ENCODE measurements at regions not wholly inside any gene's neighbourhood (a gene's known extent, or its start where the extent isn't known, plus 50 kb on each side); places are given as distances from the start of the nearest gene placed in this dataset.

DNA sequence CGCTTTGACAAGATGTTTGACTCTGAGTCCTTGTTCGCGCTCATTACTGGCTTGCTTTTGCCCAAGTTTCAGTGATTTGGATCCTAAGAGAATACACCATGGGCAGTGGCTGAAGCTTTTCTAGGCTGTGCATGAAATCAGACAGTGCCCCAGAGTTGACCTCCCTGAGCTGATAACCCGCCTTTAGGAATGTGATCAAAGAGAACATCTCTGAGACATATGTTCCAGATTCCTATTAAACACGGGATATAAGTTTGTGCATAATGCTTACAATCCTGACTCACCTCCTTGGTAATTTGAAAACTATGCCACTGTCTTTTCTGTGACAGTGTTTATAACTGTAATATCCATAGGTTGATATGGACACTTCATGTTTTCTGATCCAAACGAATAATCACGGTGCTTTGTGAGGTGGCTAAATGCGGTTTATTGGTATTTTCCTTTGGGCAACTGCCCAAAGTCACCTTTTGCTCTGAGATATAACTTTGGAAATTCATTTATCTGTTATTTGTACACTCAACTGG lies 732.9 kb downstream of the MTRR start:
- Histone ChIP-seq H3K27ac (ENCODE audit: extremely low read length, insufficient read depth, low read length) (no peak overlapping the region), H3K4me2 (ENCODE audit: low read depth, low read length) (no peak overlapping the region), H2AFZ (ENCODE audit: low read length) (no peak overlapping the region), H3K9ac (ENCODE audit: insufficient read depth, low read depth, low read length) (no peak overlapping the region), H3K4me1 (ENCODE audit: insufficient read depth, low read length) (no peaks in the 10 kb centered on the region), H4K20me1 (ENCODE audit: insufficient read depth, low read length) (no peaks in the 10 kb centered on the region), H3K79me2 (ENCODE audit: insufficient read depth, low read length) (no peaks in the 10 kb centered on the region), H3K36me3 (replicated peaks in 1 of 2; ENCODE audit: control insufficient read depth in 1 of 2, insufficient read depth in 2 of 2, low read length in 2 of 2) (no peaks in the 10 kb centered on the region), H3K27me3 (ENCODE audit: control insufficient read depth in 1 of 2, insufficient read depth in 2 of 2, low read length in 2 of 2) (no peaks in the 10 kb centered on the region), H3K4me3 (replicated peaks in 1 of 3; ENCODE audit: insufficient read depth in 1 of 3, low read depth in 2 of 3, low read length in 3 of 3) (no peak overlapping the region), H3K9me3 (ENCODE audit: low read length) (peaks cover 19% of the 10 kb centered on the region)
- ChIA-PET POLR2A (no interaction called here), CTCF (ENCODE audit: low intra/inter-chr PET ratio, low total read pairs) (no interaction called here)
- in situ Hi-C loops (cut with HindIII; ENCODE audit: extremely low pct_ligation_motif_present, low pct_unique_long_range_greater_than_20kb): no loop called here
- no peak for TF ChIP-seq ZNF468 (CRISPR knock-in tag; IDR thresholded peaks at IDR 0.05)
- TF ChIP-seq SRF (IDR thresholded peaks at IDR 0.05; ENCODE audit: low read depth, low read length): no peak
- no peak for TF ChIP-seq XRCC5 (optimal IDR thresholded peaks at IDR 0.05; ENCODE audit: low read length)
- TF ChIP-seq, protein P1, sequence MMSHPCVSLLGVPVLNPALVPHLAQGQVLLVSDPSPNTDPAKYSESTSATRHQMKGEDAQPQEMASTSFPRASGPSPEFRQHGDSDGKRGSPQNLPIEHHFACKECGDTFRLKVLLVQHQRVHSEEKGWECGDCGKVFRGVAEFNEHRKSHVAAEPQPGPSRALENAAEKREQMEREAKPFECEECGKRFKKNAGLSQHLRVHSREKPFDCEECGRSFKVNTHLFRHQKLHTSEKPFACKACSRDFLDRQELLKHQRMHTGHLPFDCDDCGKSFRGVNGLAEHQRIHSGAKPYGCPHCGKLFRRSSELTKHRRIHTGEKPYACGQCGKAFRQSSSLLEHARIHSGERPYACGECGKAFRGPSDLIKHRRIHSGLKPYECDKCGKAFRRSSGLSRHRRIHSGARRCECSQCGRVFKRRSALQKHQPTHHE (CRISPR knock-in tag; IDR thresholded peaks at IDR 0.05; ENCODE audit: borderline replicate concordance): no peak
- TF ChIP-seq, protein P2, sequence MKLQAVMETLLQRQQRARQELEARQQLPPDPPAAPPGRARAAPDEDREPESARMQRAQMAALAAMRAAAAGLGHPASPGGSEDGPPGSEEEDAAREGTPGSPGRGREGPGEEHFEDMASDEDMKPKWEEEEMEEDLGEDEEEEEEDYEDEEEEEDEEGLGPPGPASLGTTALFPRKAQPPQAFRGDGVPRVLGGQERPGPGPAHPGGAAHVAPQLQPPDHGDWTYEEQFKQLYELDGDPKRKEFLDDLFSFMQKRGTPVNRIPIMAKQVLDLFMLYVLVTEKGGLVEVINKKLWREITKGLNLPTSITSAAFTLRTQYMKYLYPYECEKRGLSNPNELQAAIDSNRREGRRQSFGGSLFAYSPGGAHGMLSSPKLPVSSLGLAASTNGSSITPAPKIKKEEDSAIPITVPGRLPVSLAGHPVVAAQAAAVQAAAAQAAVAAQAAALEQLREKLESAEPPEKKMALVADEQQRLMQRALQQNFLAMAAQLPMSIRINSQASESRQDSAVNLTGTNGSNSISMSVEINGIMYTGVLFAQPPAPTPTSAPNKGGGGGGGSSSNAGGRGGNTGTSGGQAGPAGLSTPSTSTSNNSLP (IDR thresholded peaks at IDR 0.05; ENCODE audit: low read depth, low read length): no peak
- TF ChIP-seq, protein P3, sequence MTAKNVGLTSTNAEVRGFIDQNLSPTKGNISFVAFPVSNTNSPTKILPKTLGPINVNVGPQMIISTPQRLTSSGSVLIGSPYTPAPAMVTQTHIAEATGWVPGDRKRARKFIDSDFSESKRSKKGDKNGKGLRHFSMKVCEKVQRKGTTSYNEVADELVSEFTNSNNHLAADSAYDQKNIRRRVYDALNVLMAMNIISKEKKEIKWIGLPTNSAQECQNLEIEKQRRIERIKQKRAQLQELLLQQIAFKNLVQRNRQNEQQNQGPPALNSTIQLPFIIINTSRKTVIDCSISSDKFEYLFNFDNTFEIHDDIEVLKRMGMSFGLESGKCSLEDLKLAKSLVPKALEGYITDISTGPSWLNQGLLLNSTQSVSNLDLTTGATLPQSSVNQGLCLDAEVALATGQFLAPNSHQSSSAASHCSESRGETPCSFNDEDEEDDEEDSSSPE (CRISPR knock-in tag; IDR thresholded peaks at IDR 0.05): no peak
- TF ChIP-seq, protein P4, sequence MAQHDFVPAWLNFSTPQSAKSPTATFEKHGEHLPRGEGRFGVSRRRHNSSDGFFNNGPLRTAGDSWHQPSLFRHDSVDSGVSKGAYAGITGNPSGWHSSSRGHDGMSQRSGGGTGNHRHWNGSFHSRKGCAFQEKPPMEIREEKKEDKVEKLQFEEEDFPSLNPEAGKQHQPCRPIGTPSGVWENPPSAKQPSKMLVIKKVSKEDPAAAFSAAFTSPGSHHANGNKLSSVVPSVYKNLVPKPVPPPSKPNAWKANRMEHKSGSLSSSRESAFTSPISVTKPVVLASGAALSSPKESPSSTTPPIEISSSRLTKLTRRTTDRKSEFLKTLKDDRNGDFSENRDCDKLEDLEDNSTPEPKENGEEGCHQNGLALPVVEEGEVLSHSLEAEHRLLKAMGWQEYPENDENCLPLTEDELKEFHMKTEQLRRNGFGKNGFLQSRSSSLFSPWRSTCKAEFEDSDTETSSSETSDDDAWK (CRISPR knock-in tag; IDR thresholded peaks at IDR 0.05): no peak
- TF ChIP-seq ZNF720 (CRISPR knock-in tag; IDR thresholded peaks at IDR 0.05): no peak
- TF ChIP-seq ZNF768 (CRISPR knock-in tag; IDR thresholded peaks at IDR 0.05): no peak
- TF ChIP-seq ZNF619 (CRISPR knock-in tag; IDR thresholded peaks at IDR 0.05): no peak
- TF ChIP-seq NRL (CRISPR knock-in tag; IDR thresholded peaks at IDR 0.05; ENCODE audit: borderline replicate concordance): no peak
- no peak for TF ChIP-seq ARHGAP35 (CRISPR knock-in tag; IDR thresholded peaks at IDR 0.05; ENCODE audit: borderline replicate concordance)
- no peak for TF ChIP-seq PTBP1 (IDR thresholded peaks at IDR 0.05; ENCODE audit: low read depth, low read length, poor library complexity, severe bottlenecking)
- no peak for TF ChIP-seq NFKBIZ (CRISPR knock-in tag; IDR thresholded peaks at IDR 0.05)
- no peak for TF ChIP-seq ZNF138 (CRISPR knock-in tag; IDR thresholded peaks at IDR 0.05; ENCODE audit: low read depth)
- TF ChIP-seq SRSF1 (optimal IDR thresholded peaks at IDR 0.05; ENCODE audit: low read depth, low read length): no peak
- no peak for TF ChIP-seq KDM6A (CRISPR knock-in tag; IDR thresholded peaks at IDR 0.05; ENCODE audit: low read depth)
- TF ChIP-seq ATF7 (IDR thresholded peaks at IDR 0.05): no peak
- TF ChIP-seq ATF7 (CRISPR knock-in tag; IDR thresholded peaks at IDR 0.05): no peak
- no peak for TF ChIP-seq ZNF383 (CRISPR knock-in tag; IDR thresholded peaks at IDR 0.05; ENCODE audit: borderline replicate concordance)
- WGBS (ENCODE audit: low lambda C conversion rate): 13% methylated on average over 6 of the region's 8 CpGs
- ATAC-seq: no peak
- no peak for FAIRE-seq
- BruUV-seq (replicated peaks): no TSS peak
- intact Hi-C loops (cut with micrococcal nuclease; ENCODE audit: unreplicated experiment): no loop called here
- no peak for DNase-seq (ENCODE audit: low spot score)
